ENCODE measurements at regions not wholly inside any gene's neighbourhood (a gene's known extent, or its start where the extent isn't known, plus 50 kb on each side); places are given as distances from the start of the nearest gene placed in this dataset.

GRCh38 chr9:103203172-103203571 is 208.0 kb downstream of the CYLC2 start:
- Histone ChIP-seq H3K4me2 (ENCODE audit: insufficient read depth in 1 of 2, low read depth in 2 of 2, low read length in 2 of 2) (no peak overlapping the region), H3K14ac (ENCODE audit: insufficient read length) (no peak overlapping the region), H2BK12ac (ENCODE audit: low read depth, low read length) (no peak overlapping the region), H3K23ac (ENCODE audit: insufficient read length) (no peak overlapping the region), H3K9me3 (ENCODE audit: insufficient read depth in 2 of 2, low read depth in 1 of 2, low read length in 1 of 2) (no peaks in the 10 kb centered on the region), H4K8ac (ENCODE audit: extremely low read depth, insufficient read depth, low read length) (no peak overlapping the region), H2BK20ac (ENCODE audit: low read length) (no peak overlapping the region), H3K79me1 (ENCODE audit: low read depth, low read length) (no peaks in the 10 kb centered on the region), H2BK15ac (ENCODE audit: low read length) (no peak overlapping the region), H3K79me2 (ENCODE audit: control insufficient read depth in 1 of 2, insufficient read depth in 2 of 2, low read length in 2 of 2) (no peaks in the 10 kb centered on the region), H3K9ac (replicated peaks in 1 of 4; ENCODE audit: extremely low read depth in 1 of 4, low read depth in 3 of 4, low read length in 3 of 4) (no peak overlapping the region), H2BK120ac (replicated peaks; ENCODE audit: low read depth, low read length) (no peak overlapping the region), H4K20me1 (replicated peaks in 1 of 2; ENCODE audit: control insufficient read depth in 1 of 2, insufficient read depth in 2 of 2, low read length in 2 of 2) (no peaks in the 10 kb centered on the region), H3K36me3 (ENCODE audit: control insufficient read depth in 2 of 4, insufficient read depth in 4 of 4, low read length in 3 of 4) (no peaks in the 10 kb centered on the region), H2AK5ac (ENCODE audit: low read depth, low read length) (no peak overlapping the region), H3K27ac (ENCODE audit: low read depth, low read length) (no peak overlapping the region), H3K27me3 (replicated peaks in 1 of 4; ENCODE audit: control insufficient read depth in 3 of 4, extremely low read depth in 1 of 4, insufficient read depth in 3 of 4, low read length in 3 of 4) (no peaks in the 10 kb centered on the region), H2BK5ac (ENCODE audit: low read depth, low read length) (no peak overlapping the region), H4K5ac (ENCODE audit: insufficient read length, low read depth, low read length) (no peak overlapping the region), H4K91ac (replicated peaks; ENCODE audit: insufficient read length, low read length) (no peak overlapping the region), H2AFZ (ENCODE audit: low read length) (no peak overlapping the region), H3K23me2 (ENCODE audit: low read depth, low read length) (no peaks in the 10 kb centered on the region), H3K18ac (ENCODE audit: extremely low read depth, low read length) (no peak overlapping the region), H3K4me1 (replicated peaks in 1 of 4; ENCODE audit: control insufficient read depth in 3 of 4, insufficient read depth in 4 of 4, low read length in 3 of 4) (no peaks in the 10 kb centered on the region), H3K4me3 (ENCODE audit: extremely low read depth in 1 of 4, insufficient read depth in 2 of 4, low read depth in 3 of 4, low read length in 4 of 4) (no peak overlapping the region), H3K56ac (replicated peaks; ENCODE audit: insufficient read length, low read depth, low read length) (no peak overlapping the region), H3K4ac (replicated peaks; ENCODE audit: insufficient read length, low read depth, low read length) (no peak overlapping the region)
- TF ChIP-seq ATF3 (IDR thresholded peaks at IDR 0.05; ENCODE audit: insufficient read depth, low read depth, low read length) (no peak), HDAC6 (IDR thresholded peaks at IDR 0.05; ENCODE audit: low read depth, low read length) (no peak), FOSL1 (IDR thresholded peaks at IDR 0.05; ENCODE audit: insufficient read depth, low read depth, low read length) (no peak), POLR2A (IDR thresholded peaks at IDR 0.05; ENCODE audit: control extremely low read depth in 1 of 2, low read depth in 2 of 2, low read length in 2 of 2) (no peak), POLR2AphosphoS5 (IDR thresholded peaks at IDR 0.05; ENCODE audit: low read depth, low read length) (no peak), PHF8 (conservative IDR thresholded peaks at IDR 0.05; ENCODE audit: low read depth, low read length) (no peak), RXRA (IDR thresholded peaks at IDR 0.05; ENCODE audit: insufficient read depth, low read depth, low read length) (no peak), HDAC2 (IDR thresholded peaks at IDR 0.05; ENCODE audit: borderline replicate concordance in 1 of 2, low read depth in 2 of 2, low read length in 2 of 2) (no peak), SRF (IDR thresholded peaks at IDR 0.05; ENCODE audit: low read depth, low read length) (no peak), BRCA1 (IDR thresholded peaks at IDR 0.05; ENCODE audit: low read depth, low read length) (no peak), RAD21 (IDR thresholded peaks at IDR 0.05 in 1 of 2, conservative IDR thresholded peaks at IDR 0.05 in 1 of 2; ENCODE audit: low read depth in 2 of 2, low read length in 2 of 2) (no peak), TAF1 (IDR thresholded peaks at IDR 0.05; ENCODE audit: low read depth, low read length) (no peak), BACH1 (IDR thresholded peaks at IDR 0.05; ENCODE audit: low read length) (no peak)
- WGBS, 2 experiments (ENCODE audit: extremely low coverage in 1 of 2, insufficient coverage in 1 of 2, insufficient read length in 1 of 2, insufficient replicate concordance in 2 of 2, low coverage in 1 of 2, low lambda C conversion rate in 2 of 2, missing lambda C conversion rate in 1 of 2): 97% methylated on average over 2 of the region's 2 CpGs; no CpG with 5 or more reads in 1 of the 2 experiments
- POLR2A ChIA-PET (ENCODE audit: partially characterized antibody): no interaction called here
- DNase-seq (ENCODE audit: low read depth in 1 of 2, low spot score in 2 of 2) (no peak), FAIRE-seq (no peak)
- CTCF ChIA-PET (ENCODE audit: partially characterized antibody): no interaction called here
